ENCODE measurements at regions not wholly inside any gene's neighbourhood (a gene's known extent, or its start where the extent isn't known, plus 50 kb on each side); places are given as distances from the start of the nearest gene placed in this dataset.

DNA sequence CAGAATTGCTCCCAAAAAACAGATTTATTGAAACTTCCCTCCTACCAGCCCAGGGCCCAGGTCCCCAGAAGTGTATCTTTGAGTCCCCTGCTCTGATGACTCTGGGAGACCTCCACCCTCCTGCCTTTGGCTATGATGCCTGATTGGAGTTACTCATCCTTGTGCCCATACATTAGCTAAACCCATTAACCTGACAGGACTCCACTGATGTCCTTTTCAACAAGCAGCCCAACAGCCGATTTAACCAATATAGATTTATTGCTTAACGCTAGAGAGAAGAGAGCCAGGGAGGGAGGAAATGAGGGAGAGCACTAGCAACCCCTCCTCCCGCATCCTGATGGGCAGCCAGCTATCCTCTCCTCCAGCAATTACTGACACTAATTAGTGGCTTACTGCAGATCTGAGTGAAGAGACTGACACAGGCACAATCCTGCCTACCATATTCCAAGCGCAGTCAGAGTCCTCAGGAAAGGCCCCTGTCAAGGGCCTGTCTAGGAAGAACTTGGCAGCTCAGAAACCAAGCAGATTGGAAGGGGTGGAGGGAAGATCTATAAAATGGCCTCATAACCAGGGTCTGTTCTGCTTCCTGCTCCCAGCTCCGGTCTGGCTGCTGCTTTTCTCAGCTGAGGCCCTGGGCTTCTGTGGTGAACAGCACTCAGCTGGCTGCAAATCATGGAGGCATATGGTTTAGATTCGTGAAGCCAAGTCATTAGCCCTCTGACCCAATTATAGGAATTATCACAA lies 484.5 kb upstream of the DAB1 start (continued):
- no peak for TF ChIP-seq SREBF2 (IDR thresholded peaks at IDR 0.05; ENCODE audit: low read length)
- TF ChIP-seq EP300 (IDR thresholded peaks at IDR 0.05; ENCODE audit: borderline replicate concordance in 1 of 2, control insufficient read depth in 1 of 2, low read depth in 2 of 2, low read length in 2 of 2): no peak

- H3K4me1 ChIP-seq (ENCODE audit: control insufficient read depth, insufficient read depth, low read length): no peaks in the 10 kb centered on the region
- ChIA-PET POLR2A (no interaction called here), SMC1A (ENCODE audit: uncharacterized antibody, unreplicated experiment) (interaction anchor here (0.7 to 0.8 kb wide), 2 partner anchors 8 to 805 kb away, joined by 3 read pairs; no protein-coding TSS in a partner anchor), CTCF (no interaction called here), RAD21 (ENCODE audit: unreplicated experiment) (no interaction called here)
- TF ChIP-seq CHD4 (IDR thresholded peaks at IDR 0.05) (no peak), SMC3 (IDR thresholded peaks at IDR 0.05; ENCODE audit: borderline replicate concordance, low read length) (no peak), ZBED1 (IDR thresholded peaks at IDR 0.05; ENCODE audit: borderline replicate concordance) (no peak), ZNF592 (IDR thresholded peaks at IDR 0.05) (no peak)
- TF ChIP-seq, protein P1, sequence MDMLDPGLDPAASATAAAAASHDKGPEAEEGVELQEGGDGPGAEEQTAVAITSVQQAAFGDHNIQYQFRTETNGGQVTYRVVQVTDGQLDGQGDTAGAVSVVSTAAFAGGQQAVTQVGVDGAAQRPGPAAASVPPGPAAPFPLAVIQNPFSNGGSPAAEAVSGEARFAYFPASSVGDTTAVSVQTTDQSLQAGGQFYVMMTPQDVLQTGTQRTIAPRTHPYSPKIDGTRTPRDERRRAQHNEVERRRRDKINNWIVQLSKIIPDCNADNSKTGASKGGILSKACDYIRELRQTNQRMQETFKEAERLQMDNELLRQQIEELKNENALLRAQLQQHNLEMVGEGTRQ (IDR thresholded peaks at IDR 0.05; ENCODE audit: borderline replicate concordance, low read depth, low read length): no peak
- no peaks in the 10 kb centered on the region for H3K9me3 ChIP-seq (replicated peaks; ENCODE audit: control insufficient read depth, insufficient read depth, low read length)
- H3K4me3 ChIP-seq: no peak overlapping the region
- in situ Hi-C loops (cut with MboI): no loop called here
- no peak for FAIRE-seq
- ATAC-seq: no peak
- H3K9ac ChIP-seq (ENCODE audit: control insufficient read depth, insufficient read depth, low read length): no peak overlapping the region
- no peak overlapping the region for H3K27ac ChIP-seq (ENCODE audit: control insufficient read depth, insufficient read depth)
- H3K27me3 ChIP-seq (replicated peaks in 1 of 2; ENCODE audit: control insufficient read depth in 2 of 2, insufficient read depth in 2 of 2, low read length in 1 of 2): no peaks in the 10 kb centered on the region
- WGBS (ENCODE audit: insufficient coverage, insufficient replicate concordance, low lambda C conversion rate, missing lambda C conversion rate): 31% methylated on average over 7 of the region's 7 CpGs
- no peaks in the 10 kb centered on the region for H4K20me1 ChIP-seq (ENCODE audit: control insufficient read depth, insufficient read depth)
- H2AFZ ChIP-seq (ENCODE audit: control insufficient read depth, low read depth, low read length): no peak overlapping the region
- H3K4me2 ChIP-seq (ENCODE audit: control insufficient read depth, insufficient read depth): no peak overlapping the region
- intact Hi-C loops (cut with micrococcal nuclease; ENCODE audit: unreplicated experiment): no loop called here
- DNase-seq (ENCODE audit: low read depth, low spot score): no peak
- H3K36me3 ChIP-seq (ENCODE audit: control insufficient read depth in 2 of 2, insufficient read depth in 2 of 2, low read length in 1 of 2): no peaks in the 10 kb centered on the region
- no peaks in the 10 kb centered on the region for H3K79me2 ChIP-seq (ENCODE audit: control insufficient read depth, insufficient read depth, low read length)
- BruUV-seq (replicated peaks): no TSS peak
Measured at GRCh38 chr1:57901208-57901919, 477.5 kb upstream of the DAB1 start.

Data from GM12878 (cell line).